Fibroblast of skin of abdomen (primary cell): ENCODE measurements at regions not wholly inside any gene's neighbourhood (a gene's known extent, or its start where the extent isn't known, plus 50 kb on each side); places are given as distances from the start of the nearest gene placed in this dataset.
"Not testable (repeated sequence)": the region's sequence is repeated elsewhere in the genome, so short reads cannot be mapped to it uniquely, and the experiment has no call there.

Experiments used
- DNase-seq: peaks from one replicate; pipeline ENCODE4 v3.0.0-alpha.2; 2013

- no peak for DNase-seq
Measured at GRCh38 chr17:51439395-51440229, 179.3 kb downstream of the UTP18 start.

GRCh38 chr17:51441431-51441830 is 181.1 kb downstream of the UTP18 start:
- DNase-seq, result no peak

DNA sequence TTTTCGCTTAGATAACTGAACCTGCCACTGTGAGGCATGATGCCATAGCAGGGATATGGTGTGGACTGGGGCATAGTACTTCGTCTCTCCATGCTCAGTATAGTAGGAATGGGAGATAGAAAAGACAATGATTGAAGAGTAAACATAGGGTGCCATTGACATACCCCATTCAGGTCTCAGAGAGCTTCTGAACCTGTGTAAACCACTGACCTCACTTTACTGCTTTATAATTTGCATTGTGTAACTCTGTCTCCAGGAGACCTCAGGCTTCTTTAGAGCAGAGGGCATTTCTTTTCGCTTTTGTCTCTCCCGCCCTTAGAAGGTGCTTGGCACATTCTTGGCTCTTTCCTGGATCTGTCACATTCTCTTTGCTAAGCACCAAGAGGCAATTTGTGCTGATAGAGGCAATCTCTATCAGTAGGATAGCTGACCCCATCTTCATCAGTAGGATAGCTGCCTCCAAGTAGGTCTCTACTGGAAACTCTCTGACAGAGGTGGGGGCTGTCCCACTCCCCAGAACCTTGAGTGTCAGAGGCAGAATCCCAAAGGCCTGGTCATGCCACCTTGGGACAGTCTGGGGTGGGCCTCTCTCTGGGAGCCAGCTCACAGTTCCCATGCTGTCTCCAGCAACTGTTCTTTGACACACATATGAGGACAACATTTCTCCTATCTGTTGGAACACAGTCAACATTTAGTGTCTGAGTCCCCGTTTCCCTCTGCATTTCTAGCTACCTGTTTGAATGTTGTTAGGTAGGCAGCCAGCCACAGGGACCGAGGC is 181.9 kb downstream of the UTP18 start:
- DNase-seq, result no peak

DNA sequence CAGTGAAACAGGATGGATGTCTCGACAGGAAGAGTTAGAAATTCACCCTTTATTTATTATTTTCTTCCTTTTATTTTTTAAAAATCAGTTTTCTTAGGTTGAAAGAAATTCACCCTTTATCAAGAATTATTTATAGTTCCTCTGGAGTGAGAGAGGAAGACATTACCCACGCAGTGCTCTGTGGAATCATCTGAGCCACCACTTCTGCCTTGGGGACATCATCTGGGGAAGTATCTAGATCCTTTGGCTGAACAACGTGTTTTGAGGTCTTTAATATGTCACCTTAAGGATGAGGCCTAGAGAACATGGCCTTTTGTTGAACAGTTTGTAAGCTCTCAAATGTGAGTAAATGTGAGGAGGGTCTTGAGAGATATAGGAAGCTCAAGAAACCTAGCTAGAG is 183.3 kb downstream of the UTP18 start:
- DNase-seq, result no peak

- no peak for DNase-seq
Measured at GRCh38 chr17:51445946-51446345, 185.6 kb downstream of the UTP18 start.

DNA sequence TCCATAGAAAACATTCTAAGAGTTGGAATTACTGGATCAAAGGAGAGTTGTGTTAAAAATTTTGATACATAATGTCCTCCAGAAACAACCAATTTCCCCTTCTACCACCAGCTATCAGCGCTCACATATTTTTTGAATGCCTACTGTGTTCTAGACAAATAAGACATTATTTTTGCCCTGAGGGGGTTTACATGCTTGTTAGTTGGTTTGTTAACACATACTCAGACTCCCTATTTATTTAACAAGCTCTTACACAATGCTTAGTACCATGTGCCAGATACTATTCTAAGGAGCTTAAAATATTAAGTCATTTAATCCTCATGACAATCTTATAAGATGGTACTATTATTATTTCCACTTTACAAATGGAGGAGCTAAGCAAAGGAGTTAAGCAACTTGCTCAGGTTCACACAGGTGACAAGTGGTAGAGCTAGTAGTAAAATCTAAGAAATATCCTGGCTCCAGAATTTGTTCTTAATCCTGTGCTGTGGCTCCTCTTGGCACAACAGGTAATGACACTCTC is 194.2 kb downstream of the UTP18 start:
- no peak for DNase-seq

DNA sequence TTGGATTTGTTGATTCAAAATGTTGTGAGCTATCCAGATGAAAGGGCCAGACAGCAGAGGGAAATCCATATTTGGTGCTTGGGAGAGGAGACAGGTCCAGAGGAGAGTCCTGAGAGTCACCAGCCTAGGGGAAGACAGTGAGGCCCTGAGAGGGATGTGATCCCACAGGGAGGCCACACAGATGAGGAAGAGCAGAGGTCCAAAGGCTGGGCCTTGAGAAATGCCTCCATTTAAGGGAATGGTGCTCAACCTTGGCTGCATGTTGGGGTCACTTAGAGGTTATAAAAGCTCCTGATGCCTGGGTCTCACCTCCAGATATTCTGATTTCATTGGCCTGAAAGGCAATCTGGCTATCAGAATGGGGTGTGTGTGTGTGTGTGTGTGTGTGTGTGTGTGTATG is 194.9 kb downstream of the UTP18 start:
- DNase-seq, result no peak

DNA sequence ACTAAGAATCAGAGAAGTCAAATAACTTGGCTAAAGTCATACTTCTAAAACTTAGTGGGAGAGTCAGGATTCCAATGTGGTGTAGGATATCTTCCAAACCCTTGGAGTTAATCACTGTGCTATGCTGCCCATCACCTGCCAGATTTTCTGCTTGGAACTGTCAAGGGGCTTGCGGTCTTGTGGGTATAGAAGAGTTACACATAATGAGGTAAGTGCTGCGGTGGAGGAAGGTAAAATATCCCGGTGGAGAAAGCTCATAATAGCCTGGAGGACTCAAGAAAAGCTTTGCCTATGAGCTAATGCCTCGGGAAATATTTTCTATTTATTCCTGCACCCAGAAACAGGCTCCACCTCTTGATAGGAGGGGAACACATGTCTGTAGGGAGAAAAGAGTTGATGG is 195.6 kb downstream of the UTP18 start:
- DNase-seq, result peak; percentile 5

GRCh38 chr17:51456942-51457341 is 196.6 kb downstream of the UTP18 start:
- DNase-seq, result peak; percentile 2

DNA sequence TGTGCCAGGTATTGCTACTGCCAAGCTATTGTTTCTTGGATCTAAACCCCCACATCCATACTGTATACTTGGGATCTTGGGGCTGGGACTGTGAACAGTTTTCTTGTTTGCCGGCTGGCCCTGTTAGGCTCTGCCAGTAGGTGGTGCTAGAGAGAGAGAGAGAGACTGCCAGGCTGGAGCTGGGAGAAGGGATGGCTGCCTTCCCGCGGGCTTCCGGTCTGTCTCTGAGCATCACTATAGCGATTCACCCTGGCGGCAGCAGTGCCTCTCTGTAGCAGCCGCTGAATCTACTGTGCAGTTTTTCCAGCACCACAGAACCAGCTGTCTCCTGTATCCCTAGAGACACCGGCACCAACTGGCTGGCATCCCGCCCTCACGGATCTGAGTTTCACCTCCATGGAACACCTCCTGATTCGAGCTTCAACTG is 201.2 kb downstream of the UTP18 start:
- peak; percentile 30 for DNase-seq

- DNase-seq, result no peak
Measured at GRCh38 chr17:51463353-51463752, 203.0 kb downstream of the UTP18 start.

GRCh38 chr17:51467336-51467735 is 207.0 kb downstream of the UTP18 start:
- DNase-seq, result no peak

DNA sequence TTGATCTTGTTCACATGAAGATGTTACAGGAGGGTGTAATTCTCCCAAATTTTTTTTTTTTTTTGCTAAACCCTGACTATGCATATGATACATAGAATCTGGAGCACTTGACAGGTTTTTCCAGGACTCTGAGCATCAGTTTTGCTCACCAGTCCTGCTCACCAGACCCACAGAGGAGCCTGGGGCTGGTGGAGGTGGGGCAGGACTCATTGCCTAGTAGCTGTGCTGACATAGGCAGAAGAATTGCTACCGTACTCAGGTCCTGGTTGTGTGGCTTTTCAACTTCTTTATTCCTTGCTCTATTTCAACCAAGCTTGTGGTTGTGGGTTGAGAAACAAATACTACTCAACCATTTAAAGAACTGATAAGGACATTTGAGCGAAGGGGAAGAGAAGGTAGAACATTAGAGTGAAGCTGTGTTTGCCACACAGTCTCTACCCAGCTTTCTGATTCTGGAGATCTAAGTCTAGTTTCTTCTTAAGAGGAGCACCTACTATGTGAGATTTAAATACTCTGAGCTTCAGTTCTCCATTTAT is 212.4 kb downstream of the UTP18 start:
- DNase-seq, result no peak

GRCh38 chr17:51474764-51475163 is 214.4 kb downstream of the UTP18 start:
- no peak for DNase-seq

GRCh38 chr17:51475730-51476129 is 215.4 kb downstream of the UTP18 start:
- no peak for DNase-seq

DNA sequence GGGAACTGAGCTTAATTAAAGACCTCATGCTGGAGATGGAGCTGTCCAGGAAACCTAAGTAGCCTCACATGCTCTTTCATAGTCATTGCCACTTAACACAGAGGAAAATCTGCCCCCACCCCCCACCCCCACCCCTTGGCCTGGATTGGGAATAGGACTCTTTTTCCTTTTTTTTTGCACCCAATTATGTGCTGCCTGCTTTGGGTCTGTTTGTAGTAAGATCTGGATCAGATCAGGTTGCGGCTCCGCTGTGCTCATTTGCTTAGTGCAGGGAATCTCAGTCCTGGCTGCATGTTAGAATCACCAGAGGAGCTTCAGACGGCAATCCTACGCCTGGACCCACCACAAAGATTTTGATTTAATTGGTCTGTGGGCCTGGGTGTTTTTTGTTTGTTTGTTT is 219.0 kb downstream of the UTP18 start:
- no peak for DNase-seq

DNA sequence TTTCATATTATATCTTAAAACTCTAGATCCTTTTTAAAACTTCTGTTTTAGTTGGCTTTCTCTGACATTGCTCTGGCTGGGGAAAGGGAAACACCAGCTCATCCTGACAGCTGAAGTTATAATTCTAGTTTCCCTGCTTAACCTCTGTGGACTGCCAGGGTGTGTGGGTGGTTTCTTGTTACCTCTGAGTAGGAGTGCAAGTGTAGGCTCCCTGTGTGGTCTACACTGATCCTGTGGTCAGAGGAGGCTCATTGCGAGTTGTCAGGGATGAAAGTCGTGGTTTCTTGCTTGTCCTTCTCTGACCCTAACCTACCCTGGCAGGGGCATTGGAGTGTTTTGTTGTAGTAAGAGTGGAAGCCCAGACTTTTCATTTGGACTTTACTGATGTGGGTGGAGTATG is 221.0 kb downstream of the UTP18 start:
- DNase-seq, result no peak

- not testable (repeated sequence) for DNase-seq
Measured at GRCh38 chr17:51482248-51482647, 221.9 kb downstream of the UTP18 start.

- DNase-seq, result no peak
Measured at GRCh38 chr17:51486091-51486490, 225.7 kb downstream of the UTP18 start.

DNA sequence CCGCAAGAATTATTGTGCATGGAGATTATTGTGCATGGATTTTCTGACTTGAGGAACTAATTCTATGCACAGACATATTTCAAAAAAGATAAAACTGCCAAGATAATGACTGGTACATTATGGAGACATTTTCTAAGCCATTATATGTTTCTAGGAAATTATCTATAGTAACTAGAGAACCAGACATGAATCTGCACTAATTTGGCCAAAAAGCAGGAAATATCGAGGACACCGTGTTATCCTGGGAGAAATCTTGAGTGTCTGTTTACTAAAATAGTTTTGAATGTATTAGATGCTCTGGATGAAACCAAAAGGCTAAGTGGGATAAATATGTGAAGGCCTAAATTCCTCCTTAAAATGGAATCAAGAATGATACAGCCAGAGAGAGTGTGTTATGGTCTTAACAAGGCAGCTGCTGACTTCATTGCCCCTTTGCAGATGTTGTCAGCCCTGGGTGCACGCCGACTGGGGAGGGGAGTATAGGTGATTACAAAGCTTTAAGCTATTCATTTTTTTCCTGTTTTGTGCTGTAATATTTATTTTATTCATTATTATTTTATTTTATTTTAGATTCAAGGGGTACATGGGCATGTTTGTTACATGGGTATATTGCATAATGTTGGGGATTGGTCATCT is 226.7 kb downstream of the UTP18 start:
- DNase-seq, result no peak

DNA sequence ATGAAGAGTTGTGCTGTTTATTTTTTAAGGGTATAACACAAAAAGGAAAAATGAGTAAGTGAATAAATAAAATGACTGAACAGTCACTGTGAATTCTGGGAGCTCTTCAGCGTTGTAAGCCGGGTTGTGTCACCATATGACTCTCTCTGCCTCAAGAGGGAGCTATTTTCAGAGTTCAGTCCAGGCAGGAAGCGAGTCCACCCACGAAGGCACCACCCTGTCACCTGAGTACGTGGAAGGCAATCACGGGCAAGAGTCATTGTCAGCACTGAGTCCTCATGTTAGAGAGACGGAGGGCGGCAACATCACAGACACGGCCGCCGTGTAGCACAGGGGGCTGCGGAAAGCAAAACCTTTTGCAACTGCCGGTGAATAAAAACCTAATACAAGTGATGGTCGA is 227.6 kb downstream of the UTP18 start:
- DNase-seq, result no peak

- DNase-seq, result no peak
Measured at GRCh38 chr17:51491416-51491815, 231.1 kb downstream of the UTP18 start.

- no peak for DNase-seq
Measured at GRCh38 chr17:51493206-51493605, 232.9 kb downstream of the UTP18 start.
